Tibial artery (tissue), 4 donors: ENCODE measurements at regions not wholly inside any gene's neighbourhood (a gene's known extent, or its start where the extent isn't known, plus 50 kb on each side); places are given as distances from the start of the nearest gene placed in this dataset.

ENCODE experiments used
- DNase-seq, 2 donors: peaks; one replicate each; pipeline ENCODE4 v3.0.0-alpha.2; 2019
- H3K27ac ChIP-seq, 2 donors: fragments of 200-600 bp; sonication (generic) in 1 of 2; 1 replicate in 1 of 2; 2 replicates in 1 of 2; pipeline ENCODE4 v1.5.1; 2018 to 2019; ENCODE audit warnings: mild to moderate bottlenecking in 1 of 2
- H3K27me3 ChIP-seq, 2 donors: fragments of 200-600 bp; sonication (generic) in 1 of 2; one replicate each; pipeline versions ENCODE4 v1.5.1 to v1.6.0; 2016 to 2019
- H3K36me3 ChIP-seq, 3 donors: fragments of 200-600 bp; sonication (generic) in 2 of 3; one replicate each; pipeline ENCODE4 v1.5.1; 2016 to 2019; ENCODE audit warnings: mild to moderate bottlenecking in 2 of 3
- H3K4me1 ChIP-seq, 4 donors: fragments of 200-600 bp; sonication (generic) in 2 of 4; 1 replicate in 3 of 4; 2 replicates in 1 of 4; pipeline ENCODE4 v1.5.1; 2016 to 2019
- H3K4me3 ChIP-seq, 2 donors: fragments of 200-600 bp; sonication (generic) in 1 of 2; 1 replicate in 1 of 2; 2 replicates in 1 of 2; pipeline ENCODE4 v1.5.1; 2018 to 2019; ENCODE audit warnings: mild to moderate bottlenecking in 2 of 2
- H3K9me3 ChIP-seq, 3 donors: fragments of 200-600 bp; sonication (generic) in 1 of 3; one replicate each; pipeline ENCODE4 v1.5.1; 2016 to 2019
- CTCF ChIP-seq, 2 experiments: fragments of 200-600 bp in 1 of 2; fragments of 450-650 bp in 1 of 2; IDR thresholded peaks; one replicate each; pipeline ENCODE4 v1.5.1; 2017 to 2019; ENCODE audit warnings: antibody characterized with exemption in 2 of 2, mild to moderate bottlenecking in 1 of 2, moderate library complexity in 1 of 2
- intact Hi-C: fragments of 100-400 bp; cut with DNase I; formaldehyde crosslinking; loops from one replicate; pipeline ENCODE4 v1.15.0; 2023; ENCODE audit warnings: low total_unique reads

- H3K4me1 ChIP-seq: no peaks in the 10 kb centered on the region
- H3K27ac ChIP-seq: no peak overlapping the region
- TF ChIP-seq CTCF (IDR thresholded peaks at IDR 0.05): no peak
- no peaks in the 10 kb centered on the region for H3K9me3 ChIP-seq
- H3K27me3 ChIP-seq: peaks cover 0 to 3% of the 10 kb centered on the region in 2 donors
- no peak for DNase-seq
- intact Hi-C loops: no loop called here
- no peaks in the 10 kb centered on the region for H3K36me3 ChIP-seq
- no peak overlapping the region for H3K4me3 ChIP-seq
Observed at GRCh38 chr11:33540946-33541915, 159.4 kb downstream of the C11orf91 start.

GRCh38 chr11:33540427-33540826 is 160.2 kb downstream of the C11orf91 start:
- intact Hi-C loops: no loop called here
- no peak for TF ChIP-seq CTCF (IDR thresholded peaks at IDR 0.05)

GRCh38 chr11:33539751-33540150 is 160.9 kb downstream of the C11orf91 start:
- no peak overlapping the region for H3K4me3 ChIP-seq
- no peaks in the 10 kb centered on the region for H3K4me1 ChIP-seq
- TF ChIP-seq CTCF (IDR thresholded peaks at IDR 0.05): no peak
- H3K27me3 ChIP-seq: peaks cover 0 to 3% of the 10 kb centered on the region in 2 donors
- H3K36me3 ChIP-seq: no peaks in the 10 kb centered on the region
- no peak overlapping the region for H3K27ac ChIP-seq
- H3K9me3 ChIP-seq: peaks cover 0 to 3% (median 0%) of the 10 kb centered on the region in 3 donors
- intact Hi-C loops: no loop called here
- no peak for DNase-seq

More at GRCh38 chr11:33540427-33540826, 160.2 kb downstream of the C11orf91 start:
- DNase-seq: no peak
- Histone ChIP-seq H3K27me3 (peaks cover 0 to 3% of the 10 kb centered on the region in 2 donors), H3K9me3 (no peaks in the 10 kb centered on the region), H3K27ac (no peak overlapping the region), H3K4me1 (no peaks in the 10 kb centered on the region), H3K36me3 (no peaks in the 10 kb centered on the region), H3K4me3 (no peak overlapping the region)

GRCh38 chr11:33538726-33539125 is 161.9 kb downstream of the C11orf91 start:
- no peak for TF ChIP-seq CTCF (IDR thresholded peaks at IDR 0.05)
- Histone ChIP-seq H3K27me3 (peaks cover 0 to 3% of the 10 kb centered on the region in 2 donors), H3K4me3 (no peak overlapping the region), H3K36me3 (no peaks in the 10 kb centered on the region), H3K27ac (no peak overlapping the region), H3K9me3 (peaks cover 0 to 4% (median 0%) of the 10 kb centered on the region in 3 donors), H3K4me1 (no peaks in the 10 kb centered on the region)
- DNase-seq: no peak
- intact Hi-C loops: no loop called here

- Histone ChIP-seq H3K4me3 (no peak overlapping the region), H3K36me3 (no peaks in the 10 kb centered on the region), H3K27me3 (peaks cover 0 to 3% of the 10 kb centered on the region in 2 donors), H3K27ac (no peak overlapping the region), H3K9me3 (peaks cover 0 to 4% (median 0%) of the 10 kb centered on the region in 3 donors), H3K4me1 (no peaks in the 10 kb centered on the region)
- TF ChIP-seq CTCF (IDR thresholded peaks at IDR 0.05): no peak
- no peak for DNase-seq
- intact Hi-C loops: no loop called here
Observed at GRCh38 chr11:33536178-33536577, 164.4 kb downstream of the C11orf91 start.
